HEK293 (cell line): ENCODE measurements at regions not wholly inside any gene's neighbourhood (a gene's known extent, or its start where the extent isn't known, plus 50 kb on each side); places are given as distances from the start of the nearest gene placed in this dataset.

Experiments used
- CTCF ChIA-PET: fragments of 350-600 bp; formaldehyde crosslinking; extraction: SDS; loops from one replicate; lab custom pipeline; 2021; ENCODE audit warnings: antibody characterized with exemption; lab: Yijun Ruan, JAX
- POLR2A ChIA-PET: fragments of 300-600 bp; formaldehyde crosslinking; extraction: SDS; loops from one replicate; lab custom pipeline; 2020; ENCODE audit warnings: antibody characterized with exemption, inconsistent platforms; lab: Yijun Ruan, JAX
- H3K27ac ChIP-seq: fragments of 200-500 bp; sonication (Bioruptor generic); 2 replicates; pipeline ENCODE4 v1.5.1; 2014; ENCODE audit warnings: low read depth, low read length, control low read depth, inconsistent platforms; ENCODE audit errors: extremely low read depth
- H3K36me3 ChIP-seq, 2 experiments: fragments of 200-500 bp in 1 of 2; sonication (Bioruptor generic) in 1 of 2; 1 replicate in 1 of 2; 2 replicates in 1 of 2; pipeline ENCODE4 v1.5.1; 2014 to 2017; ENCODE audit warnings: inconsistent platforms in 2 of 2, low read length in 2 of 2; ENCODE audit not compliant: control insufficient read depth in 2 of 2, insufficient read depth in 1 of 2
- H3K4me1 ChIP-seq: fragments of 200-500 bp; sonication (Bioruptor generic); 2 replicates; pipeline ENCODE4 v1.5.1; 2014; ENCODE audit warnings: mild to moderate bottlenecking, low read length, inconsistent platforms; ENCODE audit not compliant: control insufficient read depth, insufficient read depth
- H3K4me3 ChIP-seq: 2 replicates; pipeline ENCODE4 v1.5.1; 2011; ENCODE audit warnings: low read depth, mild to moderate bottlenecking, control low read depth, low read length, moderate library complexity
- H3K9me3 ChIP-seq: fragments of 200-500 bp; sonication (Bioruptor generic); 2 replicates; pipeline ENCODE4 v1.5.1; 2014; ENCODE audit warnings: low read depth, low read length, inconsistent platforms; ENCODE audit not compliant: control insufficient read depth, insufficient read depth
- GLI4 ChIP-seq: fragments of 450-650 bp; formaldehyde crosslinking; IDR thresholded peaks from 2 replicates; pipeline ENCODE4 v1.5.1; 2016; ENCODE audit warnings: missing biosample characterization, missing genetic modification characterization
- HIC1 ChIP-seq: fragments of 450-650 bp; formaldehyde crosslinking; IDR thresholded peaks from 2 replicates; pipeline ENCODE4 v1.5.1; 2016; ENCODE audit warnings: missing biosample characterization, missing genetic modification characterization
- HOXA7 ChIP-seq: sonication (generic); formaldehyde crosslinking; IDR thresholded peaks from 2 replicates; pipeline ENCODE4 v1.8.1; 2022; ENCODE audit warnings: missing genetic modification reagents, borderline replicate concordance
- HOXC10 ChIP-seq: sonication (generic); formaldehyde crosslinking; IDR thresholded peaks from 2 replicates; pipeline ENCODE4 v1.8.1; 2023; ENCODE audit warnings: mild to moderate bottlenecking, missing genetic modification reagents
- MYNN ChIP-seq: fragments of 450-650 bp; formaldehyde crosslinking; IDR thresholded peaks from 2 replicates; pipeline ENCODE4 v1.5.1; 2016; ENCODE audit warnings: missing biosample characterization, missing genetic modification characterization, borderline replicate concordance
- REPIN1 ChIP-seq: fragments of 450-650 bp; formaldehyde crosslinking; IDR thresholded peaks from 2 replicates; pipeline ENCODE4 v1.5.1; 2017; ENCODE audit warnings: missing biosample characterization, missing genetic modification characterization, low read depth
- SCRT1 ChIP-seq: fragments of 450-650 bp; formaldehyde crosslinking; IDR thresholded peaks from 2 replicates; pipeline ENCODE4 v1.5.1; 2016; ENCODE audit warnings: missing biosample characterization, missing genetic modification characterization, borderline replicate concordance
- SETDB1 ChIP-seq: IDR thresholded peaks from one replicate; pipeline ENCODE4 v1.6.1; 2017; ENCODE audit warnings: mild to moderate bottlenecking, low read length, moderate library complexity, mixed read lengths; ENCODE audit not compliant: insufficient read length
- TCF7L2 ChIP-seq: IDR thresholded peaks from 2 replicates; pipeline ENCODE4 v1.6.1; 2011; ENCODE audit warnings: low read depth, mild to moderate bottlenecking, inconsistent platforms, low read length, moderate library complexity, borderline replicate concordance
- TRIM28 ChIP-seq: IDR thresholded peaks from 2 replicates; pipeline ENCODE4 v1.6.1; 2011; ENCODE audit warnings: low read length, control low read depth, borderline replicate concordance
- ZFP37 ChIP-seq: fragments of 450-650 bp; formaldehyde crosslinking; IDR thresholded peaks from 2 replicates; pipeline ENCODE4 v1.5.1; 2016; ENCODE audit warnings: missing biosample characterization, missing genetic modification characterization
- ZNF112 ChIP-seq: fragments of 450-650 bp; formaldehyde crosslinking; IDR thresholded peaks from 2 replicates; pipeline ENCODE4 v1.5.0; 2017; ENCODE audit warnings: missing biosample characterization, missing genetic modification characterization
- ZNF114 ChIP-seq: fragments of 450-650 bp; formaldehyde crosslinking; IDR thresholded peaks from 2 replicates; pipeline ENCODE4 v1.5.0; 2017; ENCODE audit warnings: missing biosample characterization, missing genetic modification characterization
- ZNF169 ChIP-seq: fragments of 450-650 bp; formaldehyde crosslinking; IDR thresholded peaks from 2 replicates; pipeline ENCODE4 v1.5.1; 2016; ENCODE audit warnings: missing biosample characterization, missing genetic modification characterization
- ZNF174 ChIP-seq: fragments of 450-650 bp; formaldehyde crosslinking; IDR thresholded peaks from 2 replicates; pipeline ENCODE4 v1.5.0; 2017; ENCODE audit warnings: missing biosample characterization, mild to moderate bottlenecking, missing genetic modification characterization
- ZNF266 ChIP-seq: fragments of 450-650 bp; formaldehyde crosslinking; IDR thresholded peaks from 2 replicates; pipeline ENCODE4 v1.5.1; 2016; ENCODE audit warnings: missing biosample characterization, missing genetic modification characterization, low read depth
- ZNF350 ChIP-seq: fragments of 450-650 bp; formaldehyde crosslinking; IDR thresholded peaks from 2 replicates; pipeline ENCODE4 v1.5.0; 2017; ENCODE audit warnings: missing biosample characterization, mild to moderate bottlenecking, missing genetic modification characterization
- ZNF354C ChIP-seq: fragments of 450-650 bp; formaldehyde crosslinking; IDR thresholded peaks from 2 replicates; pipeline ENCODE4 v1.5.1; 2016; ENCODE audit warnings: missing biosample characterization, missing genetic modification characterization, low read depth, borderline replicate concordance
- ZNF416 ChIP-seq: fragments of 450-650 bp; formaldehyde crosslinking; IDR thresholded peaks from 2 replicates; pipeline ENCODE4 v1.5.1; 2016; ENCODE audit warnings: missing biosample characterization, missing genetic modification characterization
- ZNF510 ChIP-seq: fragments of 450-650 bp; formaldehyde crosslinking; IDR thresholded peaks from 2 replicates; pipeline ENCODE4 v1.5.1; 2018; ENCODE audit warnings: mild to moderate bottlenecking, missing genetic modification characterization, missing biosample characterization; ENCODE audit not compliant: insufficient replicate concordance
- ZNF621 ChIP-seq: fragments of 450-650 bp; formaldehyde crosslinking; IDR thresholded peaks from 2 replicates; pipeline ENCODE4 v1.5.1; 2017; ENCODE audit warnings: missing biosample characterization, missing genetic modification characterization
- ZNF677 ChIP-seq: fragments of 450-650 bp; IDR thresholded peaks from 2 replicates; pipeline ENCODE4 v1.5.0; 2018; ENCODE audit warnings: missing biosample characterization, mild to moderate bottlenecking, missing genetic modification characterization, moderate library complexity
- ZNF768 ChIP-seq: fragments of 450-650 bp; formaldehyde crosslinking; IDR thresholded peaks from 2 replicates; pipeline ENCODE4 v1.5.1; 2018; ENCODE audit warnings: missing biosample characterization, mild to moderate bottlenecking, missing genetic modification characterization
- ZNF785 ChIP-seq: fragments of 450-650 bp; formaldehyde crosslinking; IDR thresholded peaks from 2 replicates; pipeline ENCODE4 v1.5.1; 2016; ENCODE audit warnings: missing biosample characterization, missing genetic modification characterization
- TF ChIP-seq, protein P1 (sequence below): fragments of 450-650 bp; formaldehyde crosslinking; IDR thresholded peaks from 2 replicates; pipeline ENCODE4 v1.5.1; 2016; ENCODE audit warnings: missing biosample characterization, missing genetic modification characterization
- TF ChIP-seq, protein P2 (sequence below): fragments of 450-650 bp; formaldehyde crosslinking; optimal IDR thresholded peaks from 2 replicates; pipeline ENCODE3; 2016; ENCODE audit warnings: missing biosample characterization, mild to moderate bottlenecking, missing genetic modification characterization
- TF ChIP-seq, protein P3 (sequence below): fragments of 450-650 bp; formaldehyde crosslinking; IDR thresholded peaks from 2 replicates; pipeline ENCODE4 v1.5.1; 2016; ENCODE audit warnings: missing biosample characterization, missing genetic modification characterization
- TF ChIP-seq, protein P4 (sequence below): fragments of 450-650 bp; formaldehyde crosslinking; IDR thresholded peaks from 2 replicates; pipeline ENCODE4 v1.5.1; 2016; ENCODE audit warnings: missing biosample characterization, missing genetic modification characterization
- TF ChIP-seq, protein P5 (sequence below): IDR thresholded peaks from 2 replicates; pipeline ENCODE4 v1.6.1; 2011; ENCODE audit warnings: mild to moderate bottlenecking, low read depth, low read length, borderline replicate concordance

GRCh38 chr1:5385956-5386355, 606.3 kb downstream of the NPHP4 start (continued):
- TF ChIP-seq ZNF174 (tag by site-specific recombination) (no peak), ZNF510 (tag by site-specific recombination) (no peak), TRIM28 (no peak), ZNF112 (tag by site-specific recombination) (no peak), MYNN (tag by site-specific recombination) (no peak), SCRT1 (no peak), ZNF621 (tag by site-specific recombination) (no peak), ZNF785 (tag by site-specific recombination) (no peak), ZNF354C (tag by site-specific recombination) (no peak), SETDB1 (no peak)
- TF ChIP-seq, protein P1, sequence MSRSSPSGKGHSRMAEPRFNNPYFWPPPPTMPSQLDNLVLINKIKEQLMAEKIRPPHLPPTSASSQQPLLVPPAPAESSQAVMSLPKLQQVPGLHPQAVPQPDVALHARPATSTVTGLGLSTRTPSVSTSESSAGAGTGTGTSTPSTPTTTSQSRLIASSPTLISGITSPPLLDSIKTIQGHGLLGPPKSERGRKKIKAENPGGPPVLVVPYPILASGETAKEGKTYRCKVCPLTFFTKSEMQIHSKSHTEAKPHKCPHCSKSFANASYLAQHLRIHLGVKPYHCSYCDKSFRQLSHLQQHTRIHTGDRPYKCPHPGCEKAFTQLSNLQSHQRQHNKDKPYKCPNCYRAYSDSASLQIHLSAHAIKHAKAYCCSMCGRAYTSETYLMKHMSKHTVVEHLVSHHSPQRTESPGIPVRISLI, result no peak
- TF ChIP-seq, protein P2, sequence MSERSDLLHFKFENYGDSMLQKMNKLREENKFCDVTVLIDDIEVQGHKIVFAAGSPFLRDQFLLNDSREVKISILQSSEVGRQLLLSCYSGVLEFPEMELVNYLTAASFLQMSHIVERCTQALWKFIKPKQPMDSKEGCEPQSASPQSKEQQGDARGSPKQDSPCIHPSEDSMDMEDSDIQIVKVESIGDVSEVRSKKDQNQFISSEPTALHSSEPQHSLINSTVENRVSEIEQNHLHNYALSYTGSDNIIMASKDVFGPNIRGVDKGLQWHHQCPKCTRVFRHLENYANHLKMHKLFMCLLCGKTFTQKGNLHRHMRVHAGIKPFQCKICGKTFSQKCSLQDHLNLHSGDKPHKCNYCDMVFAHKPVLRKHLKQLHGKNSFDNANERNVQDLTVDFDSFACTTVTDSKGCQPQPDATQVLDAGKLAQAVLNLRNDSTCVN (tag by site-specific recombination), result no peak
- TF ChIP-seq, protein P3, sequence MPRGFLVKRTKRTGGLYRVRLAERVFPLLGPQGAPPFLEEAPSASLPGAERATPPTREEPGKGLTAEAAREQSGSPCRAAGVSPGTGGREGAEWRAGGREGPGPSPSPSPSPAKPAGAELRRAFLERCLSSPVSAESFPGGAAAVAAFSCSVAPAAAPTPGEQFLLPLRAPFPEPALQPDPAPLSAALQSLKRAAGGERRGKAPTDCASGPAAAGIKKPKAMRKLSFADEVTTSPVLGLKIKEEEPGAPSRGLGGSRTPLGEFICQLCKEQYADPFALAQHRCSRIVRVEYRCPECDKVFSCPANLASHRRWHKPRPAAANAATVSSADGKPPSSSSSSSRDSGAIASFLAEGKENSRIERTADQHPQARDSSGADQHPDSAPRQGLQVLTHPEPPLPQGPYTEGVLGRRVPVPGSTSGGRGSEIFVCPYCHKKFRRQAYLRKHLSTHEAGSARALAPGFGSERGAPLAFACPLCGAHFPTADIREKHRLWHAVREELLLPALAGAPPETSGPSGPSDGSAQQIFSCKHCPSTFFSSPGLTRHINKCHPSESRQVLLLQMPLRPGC (tag by site-specific recombination), result no peak
- TF ChIP-seq, all 188 proteins: peak for 0

DNA sequence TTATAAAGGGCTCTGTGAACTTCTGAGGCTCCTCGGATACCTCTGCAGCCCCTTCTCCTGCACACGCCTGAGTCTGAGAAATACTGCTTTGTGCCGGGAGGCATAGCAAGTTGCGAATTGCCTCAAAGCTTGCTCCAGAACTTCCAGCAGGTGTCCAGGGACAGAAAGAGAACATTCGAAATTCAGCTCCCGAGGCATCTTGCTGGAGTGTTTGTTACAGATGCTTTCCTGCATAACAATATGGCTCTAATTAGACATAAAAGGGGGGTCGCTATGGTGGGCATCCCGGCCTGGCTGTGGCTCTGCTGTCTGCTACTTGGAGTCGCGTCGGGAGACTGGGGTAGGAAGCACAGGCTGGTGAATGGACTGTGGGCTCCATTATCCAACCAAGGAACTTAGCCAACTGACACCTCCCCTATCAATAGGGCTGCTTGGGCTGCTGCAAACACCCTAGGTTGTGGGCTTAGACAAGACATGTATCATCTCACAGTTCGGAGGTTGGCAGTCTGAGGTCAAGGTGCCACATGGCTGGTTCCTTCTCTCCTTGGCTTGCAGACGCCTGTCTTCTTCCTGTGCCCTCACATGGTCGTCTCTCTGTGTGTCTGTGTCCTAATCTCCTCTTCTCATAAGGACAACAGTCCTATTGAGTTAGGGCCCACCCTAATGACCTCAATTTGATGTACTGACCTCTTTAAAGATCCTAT, 607.0 kb downstream of the NPHP4 start:
- ChIA-PET CTCF (no interaction called here), POLR2A (no interaction called here)
- Histone ChIP-seq H3K27ac (no peak overlapping the region), H3K4me1 (no peaks in the 10 kb centered on the region), H3K36me3 (no peaks in the 10 kb centered on the region), H3K4me3 (no peak overlapping the region), H3K9me3 (no peaks in the 10 kb centered on the region)
- TF ChIP-seq, protein P4, sequence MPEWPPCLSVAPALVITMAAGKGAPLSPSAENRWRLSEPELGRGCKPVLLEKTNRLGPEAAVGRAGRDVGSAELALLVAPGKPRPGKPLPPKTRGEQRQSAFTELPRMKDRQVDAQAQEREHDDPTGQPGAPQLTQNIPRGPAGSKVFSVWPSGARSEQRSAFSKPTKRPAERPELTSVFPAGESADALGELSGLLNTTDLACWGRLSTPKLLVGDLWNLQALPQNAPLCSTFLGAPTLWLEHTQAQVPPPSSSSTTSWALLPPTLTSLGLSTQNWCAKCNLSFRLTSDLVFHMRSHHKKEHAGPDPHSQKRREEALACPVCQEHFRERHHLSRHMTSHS, result no peak
- TF ChIP-seq ZNF350 (tag by site-specific recombination) (no peak), ZNF677 (tag by site-specific recombination) (no peak), ZNF416 (tag by site-specific recombination) (no peak), HIC1 (no peak), ZNF169 (tag by site-specific recombination) (no peak), GLI4 (no peak), HOXA7 (CRISPR knock-in tag) (no peak), REPIN1 (tag by site-specific recombination) (no peak), ZNF114 (no peak), ZNF266 (tag by site-specific recombination) (no peak), ZFP37 (no peak), ZNF768 (tag by site-specific recombination) (no peak), TCF7L2 (no peak), HOXC10 (CRISPR knock-in tag) (no peak)
- TF ChIP-seq, protein P1, result no peak
- TF ChIP-seq, protein P5, sequence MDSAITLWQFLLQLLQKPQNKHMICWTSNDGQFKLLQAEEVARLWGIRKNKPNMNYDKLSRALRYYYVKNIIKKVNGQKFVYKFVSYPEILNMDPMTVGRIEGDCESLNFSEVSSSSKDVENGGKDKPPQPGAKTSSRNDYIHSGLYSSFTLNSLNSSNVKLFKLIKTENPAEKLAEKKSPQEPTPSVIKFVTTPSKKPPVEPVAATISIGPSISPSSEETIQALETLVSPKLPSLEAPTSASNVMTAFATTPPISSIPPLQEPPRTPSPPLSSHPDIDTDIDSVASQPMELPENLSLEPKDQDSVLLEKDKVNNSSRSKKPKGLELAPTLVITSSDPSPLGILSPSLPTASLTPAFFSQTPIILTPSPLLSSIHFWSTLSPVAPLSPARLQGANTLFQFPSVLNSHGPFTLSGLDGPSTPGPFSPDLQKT, result no peak
